Fibroblast of lung (primary cell): ENCODE measurements at regions not wholly inside any gene's neighbourhood (a gene's known extent, or its start where the extent isn't known, plus 50 kb on each side); places are given as distances from the start of the nearest gene placed in this dataset.

Experiments used
- DNase-seq, 2 donors: peaks; one replicate each; pipeline versions ENCODE4 v3.0.0 to v3.0.0-alpha.2; 2010; ENCODE audit warnings: low read depth in 2 of 2
- H2AFZ ChIP-seq: 2 replicates; pipeline ENCODE4 v1.5.1; 2012; ENCODE audit warnings: low read length, control low read depth, inconsistent platforms
- H3K27ac ChIP-seq: 2 replicates; pipeline ENCODE4 v1.5.1; 2011; ENCODE audit warnings: low read length, control low read depth; ENCODE audit not compliant: insufficient read depth
- H3K27me3 ChIP-seq: 2 replicates; pipeline ENCODE4 v1.5.1; 2011; ENCODE audit warnings: mild to moderate bottlenecking, low read length; ENCODE audit not compliant: control insufficient read depth, insufficient read depth
- H3K36me3 ChIP-seq: 2 replicates; pipeline ENCODE4 v1.5.1; 2011; ENCODE audit warnings: low read length; ENCODE audit not compliant: control insufficient read depth, insufficient read depth
- H3K4me1 ChIP-seq: 2 replicates; pipeline ENCODE4 v1.5.1; 2011; ENCODE audit warnings: low read length; ENCODE audit not compliant: control insufficient read depth, insufficient read depth; ENCODE audit errors: extremely low read depth
- H3K4me2 ChIP-seq: 2 replicates; pipeline ENCODE4 v1.5.1; 2011; ENCODE audit warnings: low read length, control low read depth; ENCODE audit not compliant: insufficient read depth; ENCODE audit errors: extremely low read depth
- H3K4me3 ChIP-seq, 4 experiments: fragments of 200-600 bp in 1 of 4; sonication (generic) in 1 of 4; replicated peaks in 1 of 4; 2 replicates each; pipeline ENCODE4 v1.5.1; 2011 to 2016; ENCODE audit warnings: low read length in 4 of 4, low read depth in 3 of 4, mild to moderate bottlenecking in 3 of 4, control low read depth in 2 of 4, inconsistent platforms in 1 of 4, mixed read lengths in 1 of 4; ENCODE audit not compliant: insufficient read depth in 1 of 4; ENCODE audit errors: control extremely low read depth in 1 of 4
- H3K79me2 ChIP-seq: 2 replicates; pipeline ENCODE4 v1.5.1; 2012; ENCODE audit warnings: mild to moderate bottlenecking, low read length, inconsistent platforms; ENCODE audit not compliant: control insufficient read depth, insufficient read depth
- H3K9ac ChIP-seq: 2 replicates; pipeline ENCODE4 v1.5.1; 2011; ENCODE audit warnings: mild to moderate bottlenecking, low read length, control low read depth; ENCODE audit not compliant: insufficient read depth
- H3K9me3 ChIP-seq: 2 replicates; pipeline ENCODE4 v1.5.1; 2012; ENCODE audit warnings: low read depth, low read length; ENCODE audit not compliant: control insufficient read depth, insufficient read depth
- H4K20me1 ChIP-seq: 2 replicates; pipeline ENCODE4 v1.5.1; 2011; ENCODE audit warnings: low read length; ENCODE audit not compliant: control insufficient read depth, insufficient read depth; ENCODE audit errors: extremely low read depth
- EZH2 ChIP-seq: IDR thresholded peaks from 2 replicates; pipeline ENCODE4 v1.5.1; 2012; ENCODE audit warnings: low read length, control low read depth, mild to moderate bottlenecking; ENCODE audit errors: missing control alignments
- TF ChIP-seq, protein P1 (sequence below), 2 donors: IDR thresholded peaks in 1 of 2; conservative IDR thresholded peaks in 1 of 2; 1 replicate in 1 of 2; 2 replicates in 1 of 2; pipeline ENCODE4 v1.5.1; 2011 to 2012; ENCODE audit warnings: low read length in 2 of 2, control low read depth in 1 of 2, inconsistent platforms in 1 of 2, low read depth in 1 of 2, mild to moderate bottlenecking in 1 of 2

DNA sequence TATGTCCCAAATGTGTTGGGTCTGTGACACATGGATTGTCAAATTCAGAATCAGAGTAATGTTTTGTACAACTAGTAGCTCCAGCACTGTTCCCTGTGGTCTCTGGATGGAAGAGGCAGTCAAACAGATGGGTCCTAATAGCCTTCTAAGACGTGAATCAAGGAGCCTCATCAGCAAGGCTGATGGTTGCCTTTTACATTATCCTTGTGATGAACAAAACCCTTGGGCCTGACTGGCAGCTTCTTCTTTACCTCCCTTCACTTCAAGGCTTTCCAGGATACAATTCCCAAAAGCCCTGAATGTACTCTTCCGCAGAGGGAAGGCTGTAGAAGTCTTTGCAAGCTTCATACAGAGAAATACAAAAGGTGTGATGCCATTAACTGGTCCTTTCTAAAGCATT lies 633.3 kb downstream of the USP25 start:
- H3K27me3 ChIP-seq: no peaks in the 10 kb centered on the region
- H3K9ac ChIP-seq: no peak overlapping the region
- no peaks in the 10 kb centered on the region for H3K9me3 ChIP-seq
- H3K27ac ChIP-seq: no peak overlapping the region
- H3K4me3 ChIP-seq: no peak overlapping the region
- no peaks in the 10 kb centered on the region for H3K79me2 ChIP-seq
- H2AFZ ChIP-seq: no peak overlapping the region
- no peak for TF ChIP-seq EZH2
- TF ChIP-seq, protein P1, sequence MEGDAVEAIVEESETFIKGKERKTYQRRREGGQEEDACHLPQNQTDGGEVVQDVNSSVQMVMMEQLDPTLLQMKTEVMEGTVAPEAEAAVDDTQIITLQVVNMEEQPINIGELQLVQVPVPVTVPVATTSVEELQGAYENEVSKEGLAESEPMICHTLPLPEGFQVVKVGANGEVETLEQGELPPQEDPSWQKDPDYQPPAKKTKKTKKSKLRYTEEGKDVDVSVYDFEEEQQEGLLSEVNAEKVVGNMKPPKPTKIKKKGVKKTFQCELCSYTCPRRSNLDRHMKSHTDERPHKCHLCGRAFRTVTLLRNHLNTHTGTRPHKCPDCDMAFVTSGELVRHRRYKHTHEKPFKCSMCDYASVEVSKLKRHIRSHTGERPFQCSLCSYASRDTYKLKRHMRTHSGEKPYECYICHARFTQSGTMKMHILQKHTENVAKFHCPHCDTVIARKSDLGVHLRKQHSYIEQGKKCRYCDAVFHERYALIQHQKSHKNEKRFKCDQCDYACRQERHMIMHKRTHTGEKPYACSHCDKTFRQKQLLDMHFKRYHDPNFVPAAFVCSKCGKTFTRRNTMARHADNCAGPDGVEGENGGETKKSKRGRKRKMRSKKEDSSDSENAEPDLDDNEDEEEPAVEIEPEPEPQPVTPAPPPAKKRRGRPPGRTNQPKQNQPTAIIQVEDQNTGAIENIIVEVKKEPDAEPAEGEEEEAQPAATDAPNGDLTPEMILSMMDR (conservative IDR thresholded peaks at IDR 0.05 in 1 of 2, IDR thresholded peaks at IDR 0.05 in 1 of 2; ENCODE audit: low read depth in 1 of 2, low read length in 2 of 2): no peak
- no peaks in the 10 kb centered on the region for H3K4me1 ChIP-seq
- H3K36me3 ChIP-seq: no peaks in the 10 kb centered on the region
- no peaks in the 10 kb centered on the region for H4K20me1 ChIP-seq
- no peak overlapping the region for H3K4me2 ChIP-seq
- DNase-seq: no peak

DNA sequence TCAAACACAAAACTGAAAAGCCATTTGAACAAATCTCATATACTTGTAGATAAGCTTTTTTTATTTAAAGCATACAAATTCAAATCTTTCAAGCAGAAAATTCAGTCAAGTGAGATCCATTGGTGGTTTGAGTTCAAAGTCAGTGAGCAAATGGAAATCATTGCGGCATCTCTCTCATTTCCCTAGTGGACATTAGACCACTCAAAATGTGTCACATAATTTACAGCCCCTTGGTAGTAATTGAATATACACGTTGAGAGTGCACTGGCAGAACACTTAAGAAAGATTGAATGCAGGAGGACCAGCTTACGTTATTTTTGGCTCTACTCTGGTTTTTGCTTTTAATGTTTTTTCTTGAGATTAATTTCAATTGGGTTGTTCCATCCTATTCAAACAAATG lies 633.7 kb downstream of the USP25 start:
- Histone ChIP-seq H3K4me3 (no peak overlapping the region), H2AFZ (no peak overlapping the region), H3K4me1 (no peaks in the 10 kb centered on the region), H3K27ac (no peak overlapping the region), H4K20me1 (no peaks in the 10 kb centered on the region), H3K9me3 (no peaks in the 10 kb centered on the region), H3K9ac (no peak overlapping the region), H3K36me3 (no peaks in the 10 kb centered on the region), H3K79me2 (no peaks in the 10 kb centered on the region), H3K4me2 (no peak overlapping the region), H3K27me3 (no peaks in the 10 kb centered on the region)
- DNase-seq: no peak
- TF ChIP-seq EZH2: no peak

GRCh38 chr21:16366207-16366606 lies 636.4 kb downstream of the USP25 start:
- no peaks in the 10 kb centered on the region for H3K4me1 ChIP-seq
- H2AFZ ChIP-seq: no peak overlapping the region
- no peaks in the 10 kb centered on the region for H3K36me3 ChIP-seq
- H3K27me3 ChIP-seq: no peaks in the 10 kb centered on the region
- H3K9me3 ChIP-seq: no peaks in the 10 kb centered on the region
- H3K79me2 ChIP-seq: no peaks in the 10 kb centered on the region
- TF ChIP-seq, protein P1 (conservative IDR thresholded peaks at IDR 0.05 in 1 of 2, IDR thresholded peaks at IDR 0.05 in 1 of 2; ENCODE audit: low read depth in 1 of 2, low read length in 2 of 2): no peak
- no peak for TF ChIP-seq EZH2
- H4K20me1 ChIP-seq: no peaks in the 10 kb centered on the region
- no peak overlapping the region for H3K9ac ChIP-seq
- no peak overlapping the region for H3K27ac ChIP-seq
- no peak overlapping the region for H3K4me2 ChIP-seq
- no peak overlapping the region for H3K4me3 ChIP-seq
- DNase-seq: no peak
